PC-9 (cell line): ENCODE measurements at regions not wholly inside any gene's neighbourhood (a gene's known extent, or its start where the extent isn't known, plus 50 kb on each side); places are given as distances from the start of the nearest gene placed in this dataset.

Experiments
- BruUV-seq: library from RNA; stranded (reverse); fragments of 400-500 nt; replicated peaks from 2 replicates; lab custom pipeline; 2021; lab: Mats Ljungman, UMichigan
- CTCF ChIA-PET: fragments of 300-600 bp; sonication (Branson Sonifier 250); formaldehyde crosslinking; loops from one replicate; lab custom pipeline; 2022; ENCODE audit warnings: antibody characterized with exemption; lab: Charles Lee
- POLR2A ChIA-PET: fragments of 300-600 bp; sonication (Branson Sonifier 250); formaldehyde crosslinking; loops from one replicate; lab custom pipeline; 2022; ENCODE audit warnings: antibody characterized with exemption; ENCODE audit not compliant: unreplicated experiment; lab: Charles Lee
- DNase-seq, 2 experiments: peaks; one replicate each; pipeline versions ENCODE4 v3.0.0 to v3.0.0-alpha.2; 2015 to 2022; ENCODE audit warnings: mixed read lengths in 1 of 2
- H2AFZ ChIP-seq: fragments of 200-600 bp; sonication (generic); 2 replicates; pipeline ENCODE4 v1.8.1; 2017; ENCODE audit warnings: antibody characterized with exemption
- H3F3A ChIP-seq: fragments of 200-600 bp; sonication (generic); 2 replicates; pipeline ENCODE4 v1.8.1; 2017; ENCODE audit warnings: antibody characterized with exemption, mild to moderate bottlenecking, low read depth; ENCODE audit not compliant: insufficient read depth
- H3K27ac ChIP-seq: fragments of 200-600 bp; sonication (generic); 2 replicates; pipeline ENCODE4 v1.6.1; 2016; ENCODE audit warnings: mixed run types
- H3K27me3 ChIP-seq: fragments of 200-600 bp; sonication (generic); 2 replicates; pipeline ENCODE4 v1.6.1; 2016; ENCODE audit warnings: low read depth, mixed run types; ENCODE audit not compliant: insufficient read depth
- H3K36me3 ChIP-seq: fragments of 200-600 bp; sonication (generic); 2 replicates; pipeline ENCODE4 v1.6.1; 2016; ENCODE audit warnings: low read depth, mixed run types
- H3K4me1 ChIP-seq: fragments of 200-600 bp; sonication (generic); replicated peaks from 2 replicates; pipeline ENCODE4 v1.6.1; 2016; ENCODE audit warnings: mixed run types; ENCODE audit not compliant: insufficient read depth
- H3K4me2 ChIP-seq: fragments of 200-600 bp; sonication (generic); 2 replicates; pipeline ENCODE4 v1.6.1; 2017; ENCODE audit warnings: mixed run types
- H3K4me3 ChIP-seq: fragments of 200-600 bp; sonication (generic); 2 replicates; pipeline ENCODE4 v1.6.1; 2016; ENCODE audit warnings: mixed run types
- H3K79me2 ChIP-seq: fragments of 200-600 bp; sonication (generic); 2 replicates; pipeline ENCODE4 v1.6.1; 2017; ENCODE audit warnings: low read depth, mixed run types
- H3K9me2 ChIP-seq: fragments of 200-600 bp; sonication (generic); 2 replicates; pipeline ENCODE4 v1.8.1; 2017; ENCODE audit warnings: mild to moderate bottlenecking; ENCODE audit not compliant: insufficient read depth
- H3K9me3 ChIP-seq: fragments of 200-600 bp; sonication (generic); 2 replicates; pipeline ENCODE4 v1.8.1; 2016; ENCODE audit warnings: low read depth; ENCODE audit not compliant: insufficient read depth
- H4K20me1 ChIP-seq: fragments of 200-600 bp; sonication (generic); 2 replicates; pipeline ENCODE4 v1.8.1; 2017; ENCODE audit not compliant: insufficient read depth
- CTCF ChIP-seq: fragments of 200-600 bp; sonication (generic); conservative IDR thresholded peaks from 2 replicates; pipeline ENCODE4 v1.6.1; 2017; ENCODE audit warnings: mixed run types, antibody characterized with exemption, mild to moderate bottlenecking, moderate library complexity
- EZH2 ChIP-seq: fragments of 200-600 bp; sonication (generic); IDR thresholded peaks from 2 replicates; pipeline ENCODE4 v1.8.0; 2017; ENCODE audit warnings: antibody characterized with exemption, low read depth
- intact Hi-C: fragments of 100-400 bp; cut with micrococcal nuclease; formaldehyde crosslinking; loops from one replicate; pipeline ENCODE4 v1.10.0; 2022; ENCODE audit not compliant: unreplicated experiment

GRCh38 chrX:18039023-18039422, 177.9 kb upstream of the RAI2 start:
- H2AFZ ChIP-seq = no peak overlapping the region
- H3K27ac ChIP-seq = no peak overlapping the region
- H4K20me1 ChIP-seq = no peaks in the 10 kb centered on the region
- H3F3A ChIP-seq = no peaks in the 10 kb centered on the region
- TF ChIP-seq EZH2 = no peak
- no peak for TF ChIP-seq CTCF
- H3K36me3 ChIP-seq = no peaks in the 10 kb centered on the region
- no peaks in the 10 kb centered on the region for H3K9me2 ChIP-seq
- intact Hi-C loops = no loop called here
- POLR2A ChIA-PET = no interaction called here
- no peak for DNase-seq
- no peak overlapping the region for H3K4me3 ChIP-seq
- no peaks in the 10 kb centered on the region for H3K79me2 ChIP-seq
- H3K4me2 ChIP-seq = no peak overlapping the region
- CTCF ChIA-PET = no interaction called here
- no peaks in the 10 kb centered on the region for H3K4me1 ChIP-seq
- H3K9me3 ChIP-seq = no peaks in the 10 kb centered on the region
- H3K27me3 ChIP-seq = no peaks in the 10 kb centered on the region
- BruUV-seq = no TSS peak

- H3K9me2 ChIP-seq = no peaks in the 10 kb centered on the region
- TF ChIP-seq CTCF = no peak
- no peak for TF ChIP-seq EZH2
- no peak overlapping the region for H3K4me3 ChIP-seq
- DNase-seq = no peak
- H3K4me2 ChIP-seq = no peak overlapping the region
- no peaks in the 10 kb centered on the region for H3F3A ChIP-seq
- BruUV-seq = no TSS peak
- no peaks in the 10 kb centered on the region for H3K36me3 ChIP-seq
- H3K79me2 ChIP-seq = no peaks in the 10 kb centered on the region
- H3K4me1 ChIP-seq = no peaks in the 10 kb centered on the region
- ChIA-PET POLR2A (no interaction called here), CTCF (no interaction called here)
- intact Hi-C loops = no loop called here
- H3K27me3 ChIP-seq = no peaks in the 10 kb centered on the region
- H3K27ac ChIP-seq = no peak overlapping the region
- H4K20me1 ChIP-seq = no peaks in the 10 kb centered on the region
- H2AFZ ChIP-seq = no peak overlapping the region
- H3K9me3 ChIP-seq = no peaks in the 10 kb centered on the region
Measured at GRCh38 chrX:18036394-18036793, 175.3 kb upstream of the RAI2 start.

GRCh38 chrX:18034945-18035344, 173.8 kb upstream of the RAI2 start:
- H3K4me1 ChIP-seq = no peaks in the 10 kb centered on the region
- POLR2A ChIA-PET = no interaction called here
- H2AFZ ChIP-seq = no peak overlapping the region
- no TSS peak for BruUV-seq
- DNase-seq = no peak
- no peaks in the 10 kb centered on the region for H3K36me3 ChIP-seq
- intact Hi-C loops = no loop called here
- H3K4me3 ChIP-seq = no peak overlapping the region
- H3K9me3 ChIP-seq = no peaks in the 10 kb centered on the region
- CTCF ChIA-PET = no interaction called here
- H3K27me3 ChIP-seq = no peaks in the 10 kb centered on the region
- no peaks in the 10 kb centered on the region for H4K20me1 ChIP-seq
- no peak overlapping the region for H3K4me2 ChIP-seq
- H3K27ac ChIP-seq = no peak overlapping the region
- no peaks in the 10 kb centered on the region for H3F3A ChIP-seq
- no peaks in the 10 kb centered on the region for H3K9me2 ChIP-seq
- H3K79me2 ChIP-seq = no peaks in the 10 kb centered on the region
- no peak for TF ChIP-seq EZH2
- no peak for TF ChIP-seq CTCF
